ENCODE measurements at regions not wholly inside any gene's neighbourhood (a gene's known extent, or its start where the extent isn't known, plus 50 kb on each side); places are given as distances from the start of the nearest gene placed in this dataset.

GRCh38 chr15:47422881-47423665 lies 294.2 kb upstream of the SEMA6D start:
- TF ChIP-seq, protein P1, sequence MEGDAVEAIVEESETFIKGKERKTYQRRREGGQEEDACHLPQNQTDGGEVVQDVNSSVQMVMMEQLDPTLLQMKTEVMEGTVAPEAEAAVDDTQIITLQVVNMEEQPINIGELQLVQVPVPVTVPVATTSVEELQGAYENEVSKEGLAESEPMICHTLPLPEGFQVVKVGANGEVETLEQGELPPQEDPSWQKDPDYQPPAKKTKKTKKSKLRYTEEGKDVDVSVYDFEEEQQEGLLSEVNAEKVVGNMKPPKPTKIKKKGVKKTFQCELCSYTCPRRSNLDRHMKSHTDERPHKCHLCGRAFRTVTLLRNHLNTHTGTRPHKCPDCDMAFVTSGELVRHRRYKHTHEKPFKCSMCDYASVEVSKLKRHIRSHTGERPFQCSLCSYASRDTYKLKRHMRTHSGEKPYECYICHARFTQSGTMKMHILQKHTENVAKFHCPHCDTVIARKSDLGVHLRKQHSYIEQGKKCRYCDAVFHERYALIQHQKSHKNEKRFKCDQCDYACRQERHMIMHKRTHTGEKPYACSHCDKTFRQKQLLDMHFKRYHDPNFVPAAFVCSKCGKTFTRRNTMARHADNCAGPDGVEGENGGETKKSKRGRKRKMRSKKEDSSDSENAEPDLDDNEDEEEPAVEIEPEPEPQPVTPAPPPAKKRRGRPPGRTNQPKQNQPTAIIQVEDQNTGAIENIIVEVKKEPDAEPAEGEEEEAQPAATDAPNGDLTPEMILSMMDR (IDR thresholded peaks at IDR 0.05; ENCODE audit: low read length), result no peak
- TF ChIP-seq EZH2 (optimal IDR thresholded peaks at IDR 0.05; ENCODE audit: low read depth, low read length) (no peak), EZH2phosphoT487 (IDR thresholded peaks at IDR 0.05; ENCODE audit: low read length) (no peak)

All from MM.1S (cell line).